Smooth muscle cell (in vitro differentiated cells): ENCODE measurements at regions not wholly inside any gene's neighbourhood (a gene's known extent, or its start where the extent isn't known, plus 50 kb on each side); places are given as distances from the start of the nearest gene placed in this dataset.
A peak's percentile ranks its signal among the peaks of the same experiment; 100 is the strongest.

Experiments
- DNase-seq: peaks from one replicate; lab custom pipeline; 2025; ENCODE audit not compliant: unreplicated experiment; lab: John Stamatoyannopoulos, UW
- H2AFZ ChIP-seq: fragments of 200-600 bp; sonication (generic); 2 replicates; pipeline ENCODE4 v1.6.0; 2016; ENCODE audit warnings: antibody characterized with exemption, low read depth, mild to moderate bottlenecking
- H3F3A ChIP-seq: fragments of 200-600 bp; sonication (generic); 2 replicates; pipeline ENCODE4 v1.6.0; 2017; ENCODE audit warnings: antibody characterized with exemption, low read depth
- H3K27ac ChIP-seq: fragments of 200-600 bp; sonication (generic); 2 replicates; pipeline ENCODE4 v1.5.1; 2016; ENCODE audit warnings: low read depth, mild to moderate bottlenecking
- H3K27me3 ChIP-seq: fragments of 200-600 bp; sonication (generic); 2 replicates; pipeline ENCODE4 v1.6.1; 2016; ENCODE audit warnings: low read depth, mild to moderate bottlenecking
- H3K36me3 ChIP-seq: fragments of 200-600 bp; sonication (generic); 2 replicates; pipeline ENCODE4 v1.5.1; 2016; ENCODE audit warnings: low read depth
- H3K4me1 ChIP-seq: fragments of 200-600 bp; sonication (generic); 2 replicates; pipeline ENCODE4 v1.5.1; 2016; ENCODE audit warnings: low read depth
- H3K4me2 ChIP-seq: fragments of 200-600 bp; sonication (generic); 2 replicates; pipeline ENCODE4 v1.6.0; 2016; ENCODE audit warnings: mild to moderate bottlenecking
- H3K4me3 ChIP-seq: fragments of 200-600 bp; sonication (generic); 2 replicates; pipeline ENCODE4 v1.5.1; 2016; ENCODE audit warnings: mild to moderate bottlenecking
- H3K79me2 ChIP-seq: fragments of 200-600 bp; sonication (generic); 2 replicates; pipeline ENCODE4 v1.6.0; 2016; ENCODE audit warnings: low read depth, mild to moderate bottlenecking
- H3K9ac ChIP-seq: fragments of 200-600 bp; sonication (generic); 2 replicates; pipeline ENCODE4 v1.6.0; 2016; ENCODE audit warnings: low read depth
- H3K9me3 ChIP-seq: fragments of 200-600 bp; sonication (generic); replicated peaks from 2 replicates; pipeline ENCODE4 v1.5.1; 2016; ENCODE audit warnings: low read depth
- H4K20me1 ChIP-seq: fragments of 200-600 bp; sonication (generic); 2 replicates; pipeline ENCODE4 v1.6.0; 2016; ENCODE audit warnings: low read depth
- WGBS: methylation state at CpG from one replicate; pipeline ENCODE4 v1.1.7; 2016; ENCODE audit warnings: low lambda C conversion rate; 5-methylcytosine and 5-hydroxymethylcytosine counted together
- TF ChIP-seq, protein P1 (sequence below): fragments of 200-600 bp; sonication (generic); IDR thresholded peaks from 2 replicates; pipeline ENCODE4 v1.5.1; 2017; ENCODE audit warnings: borderline replicate concordance, mild to moderate bottlenecking, antibody characterized with exemption; ENCODE audit not compliant: insufficient read depth, poor library complexity, severe bottlenecking

GRCh38 chr2:123366239-123366837 lies 658.7 kb upstream of the CNTNAP5 start:
- no peak overlapping the region for H3K4me3 ChIP-seq
- H3K27me3 ChIP-seq, result no peaks in the 10 kb centered on the region
- no peaks in the 10 kb centered on the region for H3K9me3 ChIP-seq
- WGBS, result 61% methylated on average over 1 of the region's 1 CpG
- H3K36me3 ChIP-seq, result no peaks in the 10 kb centered on the region
- H3F3A ChIP-seq, result no peaks in the 10 kb centered on the region
- H3K4me1 ChIP-seq, result no peaks in the 10 kb centered on the region
- H3K9ac ChIP-seq, result no peak overlapping the region
- peak overlapping the region; percentile 18 for H2AFZ ChIP-seq
- TF ChIP-seq, protein P1, sequence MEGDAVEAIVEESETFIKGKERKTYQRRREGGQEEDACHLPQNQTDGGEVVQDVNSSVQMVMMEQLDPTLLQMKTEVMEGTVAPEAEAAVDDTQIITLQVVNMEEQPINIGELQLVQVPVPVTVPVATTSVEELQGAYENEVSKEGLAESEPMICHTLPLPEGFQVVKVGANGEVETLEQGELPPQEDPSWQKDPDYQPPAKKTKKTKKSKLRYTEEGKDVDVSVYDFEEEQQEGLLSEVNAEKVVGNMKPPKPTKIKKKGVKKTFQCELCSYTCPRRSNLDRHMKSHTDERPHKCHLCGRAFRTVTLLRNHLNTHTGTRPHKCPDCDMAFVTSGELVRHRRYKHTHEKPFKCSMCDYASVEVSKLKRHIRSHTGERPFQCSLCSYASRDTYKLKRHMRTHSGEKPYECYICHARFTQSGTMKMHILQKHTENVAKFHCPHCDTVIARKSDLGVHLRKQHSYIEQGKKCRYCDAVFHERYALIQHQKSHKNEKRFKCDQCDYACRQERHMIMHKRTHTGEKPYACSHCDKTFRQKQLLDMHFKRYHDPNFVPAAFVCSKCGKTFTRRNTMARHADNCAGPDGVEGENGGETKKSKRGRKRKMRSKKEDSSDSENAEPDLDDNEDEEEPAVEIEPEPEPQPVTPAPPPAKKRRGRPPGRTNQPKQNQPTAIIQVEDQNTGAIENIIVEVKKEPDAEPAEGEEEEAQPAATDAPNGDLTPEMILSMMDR, result no peak
- no peaks in the 10 kb centered on the region for H4K20me1 ChIP-seq
- no peak overlapping the region for H3K27ac ChIP-seq
- DNase-seq, result no peak
- no peak overlapping the region for H3K4me2 ChIP-seq
- H3K79me2 ChIP-seq, result no peaks in the 10 kb centered on the region

DNA sequence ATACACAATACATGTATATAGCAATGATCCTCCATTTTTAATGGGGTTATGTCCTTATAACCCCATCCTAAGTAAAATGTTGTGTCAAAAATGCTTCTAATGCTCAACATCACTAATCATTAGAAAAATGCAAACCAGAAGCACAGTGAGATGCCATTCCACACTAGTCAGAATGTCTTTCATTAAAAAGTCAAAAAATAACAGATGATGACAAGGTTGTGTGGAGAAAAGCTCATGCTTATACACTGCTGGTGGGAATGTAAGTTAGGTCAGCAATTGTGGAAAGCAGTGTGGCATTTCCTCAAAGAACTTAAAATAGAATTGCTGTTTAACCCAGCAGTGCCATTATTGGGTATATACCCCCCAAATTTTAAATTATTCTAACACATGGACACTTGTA lies 654.9 kb upstream of the CNTNAP5 start:
- TF ChIP-seq, protein P1, result no peak
- H3K9me3 ChIP-seq, result no peaks in the 10 kb centered on the region
- no peaks in the 10 kb centered on the region for H3K79me2 ChIP-seq
- no peaks in the 10 kb centered on the region for H3K27me3 ChIP-seq
- H3K4me2 ChIP-seq, result no peak overlapping the region
- no peaks in the 10 kb centered on the region for H4K20me1 ChIP-seq
- no peaks in the 10 kb centered on the region for H3F3A ChIP-seq
- H3K4me3 ChIP-seq, result no peak overlapping the region
- H3K4me1 ChIP-seq, result no peaks in the 10 kb centered on the region
- no peak for DNase-seq
- no peak overlapping the region for H2AFZ ChIP-seq
- no peak overlapping the region for H3K9ac ChIP-seq
- no peak overlapping the region for H3K27ac ChIP-seq
- no peaks in the 10 kb centered on the region for H3K36me3 ChIP-seq

GRCh38 chr2:123371535-123371934 lies 653.6 kb upstream of the CNTNAP5 start:
- no peak overlapping the region for H3K9ac ChIP-seq
- H3F3A ChIP-seq, result no peaks in the 10 kb centered on the region
- no peaks in the 10 kb centered on the region for H3K4me1 ChIP-seq
- no peaks in the 10 kb centered on the region for H3K9me3 ChIP-seq
- no peaks in the 10 kb centered on the region for H3K79me2 ChIP-seq
- no peak overlapping the region for H3K4me3 ChIP-seq
- DNase-seq, result no peak
- TF ChIP-seq, protein P1, result no peak
- H4K20me1 ChIP-seq, result no peaks in the 10 kb centered on the region
- no peaks in the 10 kb centered on the region for H3K27me3 ChIP-seq
- no peak overlapping the region for H2AFZ ChIP-seq
- H3K4me2 ChIP-seq, result no peak overlapping the region
- no peaks in the 10 kb centered on the region for H3K36me3 ChIP-seq
- no peak overlapping the region for H3K27ac ChIP-seq
- 86% methylated on average over 3 of the region's 3 CpGs for WGBS

DNA sequence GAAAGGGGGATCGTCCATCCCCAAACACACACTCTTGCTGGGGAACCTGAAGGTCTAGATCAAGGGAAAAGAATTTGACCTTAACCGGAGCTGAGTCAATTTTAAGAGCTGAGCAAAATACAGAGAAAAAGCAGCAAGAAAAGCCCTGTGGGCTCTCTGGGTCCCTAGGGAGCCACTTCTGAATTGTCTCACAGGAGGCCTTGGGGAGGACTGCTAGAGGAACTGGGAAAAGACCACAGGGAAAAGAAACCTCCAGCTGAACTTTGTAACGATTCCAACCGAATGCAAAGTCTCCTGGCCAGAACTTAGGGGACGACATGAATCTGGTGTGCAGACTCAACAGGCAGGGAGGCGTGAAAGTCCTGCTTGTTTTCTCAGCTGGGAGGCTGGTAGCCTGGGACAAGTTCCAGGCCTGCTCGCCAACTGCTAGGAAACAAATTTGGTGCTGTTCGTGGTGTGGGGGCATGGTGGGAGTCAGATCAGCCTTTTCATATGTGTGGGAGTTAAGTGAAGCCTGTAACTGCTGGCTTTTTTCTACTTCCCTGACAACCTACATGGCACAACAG lies 644.6 kb upstream of the CNTNAP5 start:
- H3K9me3 ChIP-seq, result no peaks in the 10 kb centered on the region
- H3K27me3 ChIP-seq, result no peaks in the 10 kb centered on the region
- no peaks in the 10 kb centered on the region for H4K20me1 ChIP-seq
- H3K4me1 ChIP-seq, result no peaks in the 10 kb centered on the region
- no peak for DNase-seq
- 70% methylated on average over 8 of the region's 8 CpGs for WGBS
- no peak overlapping the region for H3K4me2 ChIP-seq
- H3F3A ChIP-seq, result no peaks in the 10 kb centered on the region
- no peaks in the 10 kb centered on the region for H3K79me2 ChIP-seq
- H3K36me3 ChIP-seq, result no peaks in the 10 kb centered on the region
- H2AFZ ChIP-seq, result no peak overlapping the region
- no peak overlapping the region for H3K4me3 ChIP-seq
- H3K27ac ChIP-seq, result no peak overlapping the region
- no peak overlapping the region for H3K9ac ChIP-seq
- TF ChIP-seq, protein P1, result no peak
